Fibroblast of villous mesenchyme (primary cell): ENCODE measurements at regions not wholly inside any gene's neighbourhood (a gene's known extent, or its start where the extent isn't known, plus 50 kb on each side); places are given as distances from the start of the nearest gene placed in this dataset.

Source experiments
- DNase-seq: peaks from one replicate; pipeline ENCODE4 v3.0.0-alpha.2; 2010; ENCODE audit warnings: low read depth
- H3K4me3 ChIP-seq: 2 replicates; pipeline ENCODE4 v1.5.1; 2011; ENCODE audit warnings: low read depth, mild to moderate bottlenecking, low read length
- CTCF ChIP-seq: IDR thresholded peaks from 2 replicates; pipeline ENCODE4 v1.5.1; 2012; ENCODE audit warnings: low read depth, mild to moderate bottlenecking, low read length; ENCODE audit not compliant: insufficient read depth

GRCh38 chr18:51287818-51288508 lies 90.5 kb upstream of the MEX3C start:
- TF ChIP-seq CTCF = no peak
- no peak overlapping the region for H3K4me3 ChIP-seq
- no peak for DNase-seq

GRCh38 chr18:51288582-51288981 lies 91.1 kb upstream of the MEX3C start:
- no peak for DNase-seq
- no peak for TF ChIP-seq CTCF

GRCh38 chr18:51290860-51291259 lies 93.4 kb upstream of the MEX3C start:
- H3K4me3 ChIP-seq = no peak overlapping the region
- TF ChIP-seq CTCF = no peak
- DNase-seq = no peak

More at GRCh38 chr18:51288582-51288981, 91.1 kb upstream of the MEX3C start:
- no peak overlapping the region for H3K4me3 ChIP-seq

GRCh38 chr18:51300912-51301311 lies 103.4 kb upstream of the MEX3C start:
- DNase-seq = no peak
- H3K4me3 ChIP-seq = no peak overlapping the region
- TF ChIP-seq CTCF = no peak

GRCh38 chr18:51301376-51301775 lies 103.9 kb upstream of the MEX3C start:
- no peak for DNase-seq
- no peak for TF ChIP-seq CTCF
- no peak overlapping the region for H3K4me3 ChIP-seq

- DNase-seq = no peak
- H3K4me3 ChIP-seq = no peak overlapping the region
- no peak for TF ChIP-seq CTCF
Measured at GRCh38 chr18:51316677-51317076, 119.2 kb upstream of the MEX3C start.

GRCh38 chr18:51321696-51322095 lies 124.2 kb upstream of the MEX3C start:
- TF ChIP-seq CTCF = no peak
- no peak overlapping the region for H3K4me3 ChIP-seq
- DNase-seq = no peak
